ENCODE measurements at regions not wholly inside any gene's neighbourhood (a gene's known extent, or its start where the extent isn't known, plus 50 kb on each side); places are given as distances from the start of the nearest gene placed in this dataset.

GRCh38 chr20:40481743-40482458 is 207.1 kb downstream of the MAFB start:
- TF ChIP-seq CTCF (conservative IDR thresholded peaks at IDR 0.05) = no peak
- H3K27ac ChIP-seq = no peak overlapping the region

GRCh38 chr20:40481337-40481736 is 207.7 kb downstream of the MAFB start:
- no peak for TF ChIP-seq CTCF (conservative IDR thresholded peaks at IDR 0.05)

GRCh38 chr20:40477805-40478204 is 211.2 kb downstream of the MAFB start:
- no peak overlapping the region for H3K27ac ChIP-seq

More at GRCh38 chr20:40481337-40481736, 207.7 kb downstream of the MAFB start:
- H3K27ac ChIP-seq = no peak overlapping the region

GRCh38 chr20:40476461-40476860 is 212.6 kb downstream of the MAFB start:
- no peak overlapping the region for H3K27ac ChIP-seq
- no peak for TF ChIP-seq CTCF (conservative IDR thresholded peaks at IDR 0.05)

More at GRCh38 chr20:40477805-40478204, 211.2 kb downstream of the MAFB start:
- TF ChIP-seq CTCF (conservative IDR thresholded peaks at IDR 0.05) = no peak

- no peak for TF ChIP-seq CTCF (conservative IDR thresholded peaks at IDR 0.05)
- H3K27ac ChIP-seq = peak overlapping the region; percentile 97; the same call in 1 of the 2 replicates
Observed at GRCh38 chr20:40472905-40473304, 216.1 kb downstream of the MAFB start.

GRCh38 chr20:40471261-40471629 is 217.8 kb downstream of the MAFB start:
- peak overlapping the region; percentile 97 for H3K27ac ChIP-seq
- TF ChIP-seq CTCF (conservative IDR thresholded peaks at IDR 0.05) = peak; percentile 70

GRCh38 chr20:40470445-40471260 is 218.4 kb downstream of the MAFB start:
- peak overlapping the region; percentile 97 for H3K27ac ChIP-seq
- TF ChIP-seq CTCF (conservative IDR thresholded peaks at IDR 0.05) = no peak

Measured in VCaP (cell line).